ENCODE measurements at regions not wholly inside any gene's neighbourhood (a gene's known extent, or its start where the extent isn't known, plus 50 kb on each side); places are given as distances from the start of the nearest gene placed in this dataset.
"Not testable (repeated sequence)": the region's sequence is repeated elsewhere in the genome, so short reads cannot be mapped to it uniquely, and the experiment has no call there.

- intact Hi-C loops (cut with DNase I), result no loop called here
- FAIRE-seq, result no peak
- Histone ChIP-seq H3K4me1 (ENCODE audit: control insufficient read depth in 2 of 3, insufficient read depth in 2 of 3, low read depth in 1 of 3, low read length in 3 of 3) (no peaks in the 10 kb centered on the region), H3K27ac (ENCODE audit: low read depth in 2 of 2, low read length in 2 of 2) (no peak overlapping the region), H3K9ac (ENCODE audit: low read length in 3 of 3) (no peak overlapping the region), H3K9me3 (ENCODE audit: control insufficient read depth in 2 of 3, insufficient read depth in 1 of 3, low read length in 3 of 3) (no peaks in the 10 kb centered on the region), H3K27me3 (ENCODE audit: control insufficient read depth, insufficient read depth, low read length) (no peaks in the 10 kb centered on the region), H3K4me3 (ENCODE audit: low read length in 3 of 3) (no peak overlapping the region), H3K36me3 (ENCODE audit: control insufficient read depth in 2 of 3, insufficient read depth in 3 of 3, low read length in 3 of 3) (no peaks in the 10 kb centered on the region)
- TF ChIP-seq, protein P1, sequence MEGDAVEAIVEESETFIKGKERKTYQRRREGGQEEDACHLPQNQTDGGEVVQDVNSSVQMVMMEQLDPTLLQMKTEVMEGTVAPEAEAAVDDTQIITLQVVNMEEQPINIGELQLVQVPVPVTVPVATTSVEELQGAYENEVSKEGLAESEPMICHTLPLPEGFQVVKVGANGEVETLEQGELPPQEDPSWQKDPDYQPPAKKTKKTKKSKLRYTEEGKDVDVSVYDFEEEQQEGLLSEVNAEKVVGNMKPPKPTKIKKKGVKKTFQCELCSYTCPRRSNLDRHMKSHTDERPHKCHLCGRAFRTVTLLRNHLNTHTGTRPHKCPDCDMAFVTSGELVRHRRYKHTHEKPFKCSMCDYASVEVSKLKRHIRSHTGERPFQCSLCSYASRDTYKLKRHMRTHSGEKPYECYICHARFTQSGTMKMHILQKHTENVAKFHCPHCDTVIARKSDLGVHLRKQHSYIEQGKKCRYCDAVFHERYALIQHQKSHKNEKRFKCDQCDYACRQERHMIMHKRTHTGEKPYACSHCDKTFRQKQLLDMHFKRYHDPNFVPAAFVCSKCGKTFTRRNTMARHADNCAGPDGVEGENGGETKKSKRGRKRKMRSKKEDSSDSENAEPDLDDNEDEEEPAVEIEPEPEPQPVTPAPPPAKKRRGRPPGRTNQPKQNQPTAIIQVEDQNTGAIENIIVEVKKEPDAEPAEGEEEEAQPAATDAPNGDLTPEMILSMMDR (IDR thresholded peaks at IDR 0.05; ENCODE audit: borderline replicate concordance, extremely low read depth, insufficient read depth), result no peak
- no peak for DNase-seq
These were observed 77.9 kb upstream of the AADAT start for GRCh38 chr4:170167678-170168077.

DNA sequence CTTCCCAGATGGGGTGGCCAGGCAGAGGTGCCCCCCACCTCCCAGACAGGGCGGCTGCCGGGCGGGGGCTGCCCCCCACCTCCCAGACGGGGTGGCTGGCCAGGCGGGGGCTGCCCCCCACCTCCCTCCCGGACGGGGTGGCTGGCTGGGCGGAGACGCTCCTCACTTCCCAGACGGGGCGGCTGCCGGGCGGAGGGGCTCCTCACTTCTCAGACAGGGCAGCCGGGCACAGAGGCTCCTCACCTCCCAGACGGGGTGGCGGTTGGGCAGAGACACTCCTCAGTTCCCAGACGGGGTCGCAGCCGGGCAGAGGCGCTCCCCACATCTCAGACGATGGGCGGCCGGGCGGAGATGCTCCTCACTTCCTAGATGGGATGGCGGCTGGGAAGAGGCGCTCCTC lies 76.4 kb upstream of the AADAT start:
- H3K9me3 ChIP-seq (ENCODE audit: control insufficient read depth in 2 of 3, insufficient read depth in 1 of 3, low read length in 3 of 3); H3K4me1 ChIP-seq (ENCODE audit: control insufficient read depth in 2 of 3, insufficient read depth in 2 of 3, low read depth in 1 of 3, low read length in 3 of 3); FAIRE-seq; H3K4me3 ChIP-seq (ENCODE audit: low read length in 3 of 3); H3K36me3 ChIP-seq (ENCODE audit: control insufficient read depth in 2 of 3, insufficient read depth in 3 of 3, low read length in 3 of 3); H3K27ac ChIP-seq (ENCODE audit: low read depth in 2 of 2, low read length in 2 of 2); H3K9ac ChIP-seq (ENCODE audit: low read length in 3 of 3); DNase-seq; intact Hi-C loops (cut with DNase I); H3K27me3 ChIP-seq (ENCODE audit: control insufficient read depth, insufficient read depth, low read length): not testable (repeated sequence)

DNA sequence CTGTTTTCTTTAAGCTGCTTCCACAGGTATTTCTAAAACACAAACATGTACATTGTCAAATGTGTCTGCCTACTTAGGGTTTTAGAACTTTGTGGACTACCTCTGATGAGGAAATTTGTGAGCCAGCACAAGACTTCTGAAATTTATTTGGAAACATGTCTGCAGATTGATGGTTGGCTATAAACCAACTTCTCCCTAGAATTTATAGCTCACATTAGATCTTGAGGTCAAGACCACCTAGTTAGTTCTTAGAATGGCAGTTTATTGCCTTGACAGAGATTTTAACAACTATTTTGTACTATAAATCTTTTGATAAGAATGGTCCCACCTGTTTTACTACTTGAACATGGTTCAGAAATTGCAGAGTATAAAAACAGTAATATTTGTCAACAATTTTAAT lies 72.7 kb upstream of the AADAT start:
- H3K27me3 ChIP-seq (ENCODE audit: control insufficient read depth, insufficient read depth, low read length), result no peaks in the 10 kb centered on the region
- no peak overlapping the region for H3K4me3 ChIP-seq (ENCODE audit: low read length in 3 of 3)
- no peak overlapping the region for H3K9ac ChIP-seq (ENCODE audit: low read length in 3 of 3)
- no peaks in the 10 kb centered on the region for H3K4me1 ChIP-seq (ENCODE audit: control insufficient read depth in 2 of 3, insufficient read depth in 2 of 3, low read depth in 1 of 3, low read length in 3 of 3)
- no peaks in the 10 kb centered on the region for H3K36me3 ChIP-seq (ENCODE audit: control insufficient read depth in 2 of 3, insufficient read depth in 3 of 3, low read length in 3 of 3)
- TF ChIP-seq, protein P1 (IDR thresholded peaks at IDR 0.05; ENCODE audit: borderline replicate concordance, extremely low read depth, insufficient read depth), result no peak
- intact Hi-C loops (cut with DNase I), result no loop called here
- no peak overlapping the region for H3K27ac ChIP-seq (ENCODE audit: low read depth in 2 of 2, low read length in 2 of 2)
- peaks cover 0 to 3% (median 0%) of the 10 kb centered on the region in 3 donors for H3K9me3 ChIP-seq (ENCODE audit: control insufficient read depth in 2 of 3, insufficient read depth in 1 of 3, low read length in 3 of 3)
- peak in 2 of 5 donors; percentile 61 to 72 for DNase-seq
- no peak for FAIRE-seq

- TF ChIP-seq, protein P1 (IDR thresholded peaks at IDR 0.05; ENCODE audit: borderline replicate concordance, extremely low read depth, insufficient read depth), result no peak
- FAIRE-seq, result no peak
- H3K36me3 ChIP-seq (ENCODE audit: control insufficient read depth in 2 of 3, insufficient read depth in 3 of 3, low read length in 3 of 3), result no peaks in the 10 kb centered on the region
- no peaks in the 10 kb centered on the region for H3K27me3 ChIP-seq (ENCODE audit: control insufficient read depth, insufficient read depth, low read length)
- peaks cover 0 to 3% (median 0%) of the 10 kb centered on the region in 3 donors for H3K9me3 ChIP-seq (ENCODE audit: control insufficient read depth in 2 of 3, insufficient read depth in 1 of 3, low read length in 3 of 3)
- H3K9ac ChIP-seq (ENCODE audit: low read length in 3 of 3), result no peak overlapping the region
- H3K27ac ChIP-seq (ENCODE audit: low read depth in 2 of 2, low read length in 2 of 2), result no peak overlapping the region
- no peak for DNase-seq
- no peaks in the 10 kb centered on the region for H3K4me1 ChIP-seq (ENCODE audit: control insufficient read depth in 2 of 3, insufficient read depth in 2 of 3, low read depth in 1 of 3, low read length in 3 of 3)
- H3K4me3 ChIP-seq (ENCODE audit: low read length in 3 of 3), result no peak overlapping the region
- intact Hi-C loops (cut with DNase I), result no loop called here
These were observed 67.9 kb upstream of the AADAT start for GRCh38 chr4:170157670-170158069.

Measured in kidney (tissue), 13 donors.